Ishikawa (cell line): ENCODE measurements at regions not wholly inside any gene's neighbourhood (a gene's known extent, or its start where the extent isn't known, plus 50 kb on each side); places are given as distances from the start of the nearest gene placed in this dataset.

Experiments used
- CEBPB ChIP-seq: IDR thresholded peaks from 2 replicates; pipeline ENCODE4 v1.6.1; 2012
- EP300 ChIP-seq: IDR thresholded peaks from 2 replicates; pipeline ENCODE4 v1.6.1; 2012; ENCODE audit warnings: borderline replicate concordance
- MAX ChIP-seq: IDR thresholded peaks from 2 replicates; pipeline ENCODE4 v1.6.1; 2012
- TAF1 ChIP-seq: IDR thresholded peaks from 2 replicates; pipeline ENCODE4 v1.6.1; 2012; ENCODE audit warnings: low read depth, mild to moderate bottlenecking
- TCF12 ChIP-seq: IDR thresholded peaks from 2 replicates; pipeline ENCODE4 v1.6.1; 2012; ENCODE audit warnings: low read depth
- USF1 ChIP-seq: IDR thresholded peaks from 2 replicates; pipeline ENCODE4 v1.6.1; 2012

- no peak for TF ChIP-seq USF1
- TF ChIP-seq CEBPB, result no peak
- no peak for TF ChIP-seq EP300
- TF ChIP-seq TCF12, result no peak
- no peak for TF ChIP-seq TAF1
- TF ChIP-seq MAX, result no peak
Measured at GRCh38 chr9:107539427-107540163, 50.0 kb upstream of the KLF4 start.
